ENCODE measurements at regions not wholly inside any gene's neighbourhood (a gene's known extent, or its start where the extent isn't known, plus 50 kb on each side); places are given as distances from the start of the nearest gene placed in this dataset.

GRCh38 chr20:53880108-53880641, 190.2 kb downstream of the BCAS1 start:
- H3K9me3 ChIP-seq (ENCODE audit: control insufficient read depth, insufficient read depth, low read length) = no peaks in the 10 kb centered on the region
- no peak overlapping the region for H3K4me3 ChIP-seq (ENCODE audit: insufficient read depth, low read depth, low read length)
- no peak overlapping the region for H2AFZ ChIP-seq (replicated peaks; ENCODE audit: low read length, poor library complexity)
- H3K27me3 ChIP-seq (ENCODE audit: control insufficient read depth, insufficient read depth, low read length) = no peaks in the 10 kb centered on the region
- intact Hi-C loops (cut with micrococcal nuclease) = no loop called here
- no peak for TF ChIP-seq FOS (IDR thresholded peaks at IDR 0.05; ENCODE audit: low read depth, low read length)
- TF ChIP-seq RAD21 (IDR thresholded peaks at IDR 0.05; ENCODE audit: low read length) = no peak
- TF ChIP-seq, protein P1, sequence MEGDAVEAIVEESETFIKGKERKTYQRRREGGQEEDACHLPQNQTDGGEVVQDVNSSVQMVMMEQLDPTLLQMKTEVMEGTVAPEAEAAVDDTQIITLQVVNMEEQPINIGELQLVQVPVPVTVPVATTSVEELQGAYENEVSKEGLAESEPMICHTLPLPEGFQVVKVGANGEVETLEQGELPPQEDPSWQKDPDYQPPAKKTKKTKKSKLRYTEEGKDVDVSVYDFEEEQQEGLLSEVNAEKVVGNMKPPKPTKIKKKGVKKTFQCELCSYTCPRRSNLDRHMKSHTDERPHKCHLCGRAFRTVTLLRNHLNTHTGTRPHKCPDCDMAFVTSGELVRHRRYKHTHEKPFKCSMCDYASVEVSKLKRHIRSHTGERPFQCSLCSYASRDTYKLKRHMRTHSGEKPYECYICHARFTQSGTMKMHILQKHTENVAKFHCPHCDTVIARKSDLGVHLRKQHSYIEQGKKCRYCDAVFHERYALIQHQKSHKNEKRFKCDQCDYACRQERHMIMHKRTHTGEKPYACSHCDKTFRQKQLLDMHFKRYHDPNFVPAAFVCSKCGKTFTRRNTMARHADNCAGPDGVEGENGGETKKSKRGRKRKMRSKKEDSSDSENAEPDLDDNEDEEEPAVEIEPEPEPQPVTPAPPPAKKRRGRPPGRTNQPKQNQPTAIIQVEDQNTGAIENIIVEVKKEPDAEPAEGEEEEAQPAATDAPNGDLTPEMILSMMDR (conservative IDR thresholded peaks at IDR 0.05; ENCODE audit: low read depth, low read length) = no peak
- no peak for TF ChIP-seq MXI1 (IDR thresholded peaks at IDR 0.05; ENCODE audit: borderline replicate concordance, low read depth, low read length)
- TF ChIP-seq SMC3 (IDR thresholded peaks at IDR 0.05; ENCODE audit: low read depth, low read length) = no peak
- CTCF ChIA-PET = no interaction called here
- peak overlapping the region; percentile 42; the same call in 1 of the 2 replicates for H3K14ac ChIP-seq (replicated peaks; ENCODE audit: low read depth, low read length)
- no peaks in the 10 kb centered on the region for H3K79me1 ChIP-seq (ENCODE audit: low read depth in 1 of 2, low read length in 2 of 2)
- H3K4ac ChIP-seq (ENCODE audit: low read depth, low read length) = peak overlapping the region; percentile 26; the same call in 1 of the 2 replicates
- no peak overlapping the region; the same call in 2 of the 3 replicates for H2BK15ac ChIP-seq (ENCODE audit: low read depth, low read length)
- WGBS, 2 experiments (ENCODE audit: extremely low coverage in 2 of 2, insufficient read length in 1 of 2) = no CpG with 5 or more reads among the region's 9 CpGs
- ATAC-seq (ENCODE audit: low read depth) (no peak), DNase-seq (no peak)
- H2BK5ac ChIP-seq (ENCODE audit: low read depth, low read length, poor library complexity, severe bottlenecking) = no peak overlapping the region
- H2AK9ac ChIP-seq (replicated peaks; ENCODE audit: low read depth, low read length, poor library complexity) = no peak overlapping the region
- peaks cover 13% of the 10 kb centered on the region for H3K9me1 ChIP-seq (ENCODE audit: insufficient read depth, low read length)
- H2AK5ac ChIP-seq (ENCODE audit: low read depth, low read length) = 0 out of 2 replicates have a peak overlapping the region, but pooled peaks have one; percentile 25
- POLR2A ChIA-PET (ENCODE audit: unreplicated experiment) = no interaction called here
- no peak overlapping the region for H3K18ac ChIP-seq (ENCODE audit: low read depth, low read length)
- in situ Hi-C loops (cut with MboI; ENCODE audit: low sequenced_read_pairs) = no loop called here
- dilution Hi-C loops (cut with HindIII; ENCODE audit: low sequenced_read_pairs, unreplicated experiment) = no loop called here
- H4K8ac ChIP-seq (ENCODE audit: low read depth in 2 of 2, low read length in 2 of 2) = no peak overlapping the region
- H3K56ac ChIP-seq (ENCODE audit: extremely low read depth, insufficient read depth, low read length) = no peak overlapping the region
- peaks cover 2% of the 10 kb centered on the region; the same call in 1 of the 2 replicates for H3K4me1 ChIP-seq (ENCODE audit: control insufficient read depth, insufficient read depth, low read length)
- H3K23ac ChIP-seq (ENCODE audit: low read depth, low read length) = no peak overlapping the region
- H3K4me2 ChIP-seq (ENCODE audit: low read depth, low read length) = no peak overlapping the region
- no peak overlapping the region for H3K9ac ChIP-seq (ENCODE audit: low read depth, low read length)
- H4K91ac ChIP-seq (ENCODE audit: insufficient read depth, low read depth, low read length) = no peak overlapping the region
- H2BK120ac ChIP-seq (ENCODE audit: low read depth, low read length) = peak overlapping the region; percentile 41
- no peak overlapping the region for H4K5ac ChIP-seq (ENCODE audit: low read depth, low read length)
- H2BK20ac ChIP-seq (ENCODE audit: low read depth, low read length) = peak overlapping the region; percentile 9; the same call in 1 of the 2 replicates
- H4K20me1 ChIP-seq (ENCODE audit: insufficient read depth, low read length) = no peaks in the 10 kb centered on the region
- H3K27ac ChIP-seq (ENCODE audit: insufficient read depth, low read length) = no peak overlapping the region
- no peaks in the 10 kb centered on the region for H3K36me3 ChIP-seq (ENCODE audit: control insufficient read depth, insufficient read depth, low read length)
- no TSS peak for BruUV-seq (replicated peaks)

Data from IMR-90 (cell line).